H9 (cell line): ENCODE measurements at regions not wholly inside any gene's neighbourhood (a gene's known extent, or its start where the extent isn't known, plus 50 kb on each side); places are given as distances from the start of the nearest gene placed in this dataset.
"Not testable (repeated sequence)": the region's sequence is repeated elsewhere in the genome, so short reads cannot be mapped to it uniquely, and the experiment has no call there.

Experiments
- DNase-seq: peaks from one replicate; pipeline ENCODE4 v3.0.0-alpha.2; 2017
- H2AFZ ChIP-seq: one replicate; pipeline ENCODE4 v1.6.1; 2013; ENCODE audit warnings: mild to moderate bottlenecking, low read length, control low read depth, moderate library complexity
- H2AK5ac ChIP-seq: 2 replicates; pipeline ENCODE4 v1.6.1; 2013; ENCODE audit warnings: low read length, control low read depth, mixed read lengths; ENCODE audit not compliant: insufficient read length
- H2BK120ac ChIP-seq: one replicate; pipeline ENCODE4 v1.6.1; 2013; ENCODE audit warnings: low read depth, mild to moderate bottlenecking, low read length, control low read depth, inconsistent platforms; ENCODE audit not compliant: poor library complexity, severe bottlenecking
- H2BK12ac ChIP-seq: 2 replicates; pipeline ENCODE4 v1.6.1; 2013; ENCODE audit warnings: low read length, control low read depth, mixed read lengths, low read depth; ENCODE audit not compliant: insufficient read length
- H2BK15ac ChIP-seq: 2 replicates; pipeline ENCODE4 v1.6.1; 2013; ENCODE audit warnings: low read depth, low read length, control low read depth
- H2BK20ac ChIP-seq: one replicate; pipeline ENCODE4 v1.6.1; 2013; ENCODE audit warnings: low read depth, mild to moderate bottlenecking, low read length, control low read depth, inconsistent platforms; ENCODE audit not compliant: poor library complexity, severe bottlenecking
- H2BK5ac ChIP-seq: 2 replicates; pipeline ENCODE4 v1.6.1; 2013; ENCODE audit warnings: low read length, control low read depth, mixed read lengths; ENCODE audit not compliant: insufficient read length
- H3K14ac ChIP-seq: 2 replicates; pipeline ENCODE4 v1.6.1; 2013; ENCODE audit warnings: low read length, control low read depth; ENCODE audit not compliant: insufficient read depth
- H3K18ac ChIP-seq: 2 replicates; pipeline ENCODE4 v1.6.1; 2013; ENCODE audit warnings: low read depth, mild to moderate bottlenecking, mixed read lengths, low read length, control low read depth; ENCODE audit not compliant: insufficient read length
- H3K23ac ChIP-seq: 2 replicates; pipeline ENCODE4 v1.6.1; 2013; ENCODE audit warnings: low read length, control low read depth, mixed read lengths, low read depth; ENCODE audit not compliant: insufficient read length
- H3K23me2 ChIP-seq: 2 replicates; pipeline ENCODE4 v1.6.1; 2013; ENCODE audit warnings: low read depth, mild to moderate bottlenecking, mixed read lengths, low read length, control low read depth; ENCODE audit not compliant: insufficient read length, poor library complexity, severe bottlenecking
- H3K27ac ChIP-seq: 2 replicates; pipeline ENCODE4 v1.5.1; 2013; ENCODE audit warnings: low read length, control low read depth, mixed read lengths, low read depth; ENCODE audit not compliant: insufficient read length
- H3K27me3 ChIP-seq: 2 replicates; pipeline ENCODE4 v1.6.1; 2013; ENCODE audit warnings: low read length, control low read depth, inconsistent platforms; ENCODE audit not compliant: insufficient read depth
- H3K4ac ChIP-seq: 2 replicates; pipeline ENCODE4 v1.6.1; 2013; ENCODE audit warnings: low read depth, mild to moderate bottlenecking, control low read depth, inconsistent platforms, low read length, moderate library complexity
- H3K4me1 ChIP-seq: 2 replicates; pipeline ENCODE4 v1.6.1; 2013; ENCODE audit warnings: low read length, control low read depth, inconsistent platforms; ENCODE audit not compliant: insufficient read depth
- H3K4me2 ChIP-seq: 2 replicates; pipeline ENCODE4 v1.6.1; 2013; ENCODE audit warnings: low read length, control low read depth, mixed read lengths; ENCODE audit not compliant: insufficient read length, insufficient read depth
- H3K56ac ChIP-seq: 2 replicates; pipeline ENCODE4 v1.6.1; 2013; ENCODE audit warnings: low read depth, mild to moderate bottlenecking, mixed read lengths, low read length, control low read depth; ENCODE audit not compliant: insufficient read length
- H3K79me1 ChIP-seq: 2 replicates; pipeline ENCODE4 v1.6.1; 2013; ENCODE audit warnings: low read depth, mild to moderate bottlenecking, moderate library complexity, low read length, control low read depth, inconsistent platforms; ENCODE audit not compliant: insufficient read depth, poor library complexity, severe bottlenecking
- H3K79me2 ChIP-seq: 2 replicates; pipeline ENCODE4 v1.6.1; 2013; ENCODE audit warnings: low read length, control low read depth, inconsistent platforms; ENCODE audit not compliant: insufficient read depth
- H3K9ac ChIP-seq: 2 replicates; pipeline ENCODE4 v1.6.1; 2013; ENCODE audit warnings: low read length, control low read depth, mixed read lengths; ENCODE audit not compliant: insufficient read length; ENCODE audit errors: extremely low read depth
- H3K9me3 ChIP-seq: one replicate; pipeline ENCODE4 v1.6.1; 2013; ENCODE audit warnings: low read depth, low read length, inconsistent platforms; ENCODE audit not compliant: control insufficient read depth
- H3T11ph ChIP-seq: one replicate; pipeline ENCODE4 v1.6.1; 2013; ENCODE audit warnings: mild to moderate bottlenecking, low read length, control low read depth, inconsistent platforms
- H4K20me1 ChIP-seq: one replicate; pipeline ENCODE4 v1.6.1; 2013; ENCODE audit not compliant: control insufficient read depth, insufficient read length, insufficient read depth
- H4K5ac ChIP-seq: 2 replicates; pipeline ENCODE4 v1.6.1; 2013; ENCODE audit warnings: low read depth, mild to moderate bottlenecking, mixed read lengths, low read length, control low read depth; ENCODE audit not compliant: insufficient read length
- H4K8ac ChIP-seq: replicated peaks from 2 replicates; pipeline ENCODE4 v1.6.1; 2013; ENCODE audit warnings: low read length, control low read depth, mixed read lengths, low read depth; ENCODE audit not compliant: insufficient read length
- H4K91ac ChIP-seq: 2 replicates; pipeline ENCODE4 v1.6.1; 2013; ENCODE audit warnings: low read depth, mild to moderate bottlenecking, moderate library complexity, mixed read lengths, low read length, control low read depth; ENCODE audit not compliant: insufficient read length
- H3K27ac Mint-ChIP-seq, 3 experiments: 2 replicates in 2 of 3; 3 replicates in 1 of 3; pipeline ENCODE4 v1.8.0; 2020 to 2021; ENCODE audit warnings: mixed read lengths in 3 of 3, mild to moderate bottlenecking in 1 of 3, moderate library complexity in 1 of 3
- H3K27me3 Mint-ChIP-seq: 2 replicates; pipeline ENCODE4 v1.8.0; 2021; ENCODE audit warnings: low read depth, mild to moderate bottlenecking, moderate library complexity, mixed read lengths
- H3K36me3 Mint-ChIP-seq, 3 experiments: 2 replicates in 2 of 3; 3 replicates in 1 of 3; pipeline ENCODE4 v1.8.0; 2020 to 2021; ENCODE audit warnings: low read depth in 3 of 3, mixed read lengths in 3 of 3; ENCODE audit not compliant: insufficient read depth in 1 of 3
- H3K4me1 Mint-ChIP-seq, 2 experiments: 2 replicates each; pipeline ENCODE4 v1.8.0; 2020; ENCODE audit warnings: mixed read lengths in 2 of 2
- H3K4me3 Mint-ChIP-seq, 2 experiments: 2 replicates in 1 of 2; 3 replicates in 1 of 2; pipeline ENCODE4 v1.8.0; 2020 to 2021; ENCODE audit warnings: mild to moderate bottlenecking in 2 of 2, mixed read lengths in 2 of 2, moderate library complexity in 1 of 2
- H3K9me3 Mint-ChIP-seq, 2 experiments: 2 replicates in 1 of 2; 3 replicates in 1 of 2; pipeline ENCODE4 v1.8.0; 2020; ENCODE audit warnings: mild to moderate bottlenecking in 2 of 2, mixed read lengths in 2 of 2, moderate library complexity in 1 of 2
- WGBS: extraction: QIAGEN DNeasy Blood & Tissue Kit; methylation state at CpG from one replicate; pipeline ENCODE4 v1.1.7; 2013; ENCODE audit warnings: missing lambda C conversion rate, low lambda C conversion rate, mixed read lengths; ENCODE audit not compliant: insufficient read length; ENCODE audit errors: extremely low coverage; 5-methylcytosine and 5-hydroxymethylcytosine counted together

- not testable (repeated sequence) for H3K4ac ChIP-seq, H2BK5ac ChIP-seq, H3K9ac ChIP-seq, H3K27me3 Mint-ChIP-seq, DNase-seq, H2BK12ac ChIP-seq, H4K20me1 ChIP-seq, H2BK20ac ChIP-seq, H3K79me1 ChIP-seq, H3K9me3 Mint-ChIP-seq, H3K36me3 Mint-ChIP-seq, H2BK15ac ChIP-seq, H3K14ac ChIP-seq, H3T11ph ChIP-seq, H4K91ac ChIP-seq, H2BK120ac ChIP-seq, H2AFZ ChIP-seq, H4K8ac ChIP-seq, H3K9me3 ChIP-seq, H3K23me2 ChIP-seq, H3K27me3 ChIP-seq, H3K4me2 ChIP-seq, H3K18ac ChIP-seq, H3K4me3 Mint-ChIP-seq, H4K5ac ChIP-seq, H2AK5ac ChIP-seq, H3K23ac ChIP-seq, H3K4me1 Mint-ChIP-seq, H3K79me2 ChIP-seq, H3K27ac Mint-ChIP-seq, H3K56ac ChIP-seq, H3K4me1 ChIP-seq, H3K27ac ChIP-seq
- WGBS: no CpG with 5 or more reads among the region's 1 CpG
Measured at GRCh38 chr1:83438316-83438715, 560.6 kb downstream of the TTLL7 start.

GRCh38 chr1:83435336-83435735 lies 563.6 kb downstream of the TTLL7 start:
- not testable (repeated sequence) for H2BK120ac ChIP-seq, H3K4me1 ChIP-seq, H2AFZ ChIP-seq, H3K79me1 ChIP-seq, H3K23me2 ChIP-seq, H3K9me3 Mint-ChIP-seq, H2BK5ac ChIP-seq, H3K4me3 Mint-ChIP-seq, H3T11ph ChIP-seq, H3K9me3 ChIP-seq, H2AK5ac ChIP-seq, DNase-seq, H3K79me2 ChIP-seq, H3K4me2 ChIP-seq, H3K4ac ChIP-seq, H3K27ac Mint-ChIP-seq, H3K27me3 ChIP-seq, H3K27ac ChIP-seq, H3K27me3 Mint-ChIP-seq, H3K18ac ChIP-seq, H3K36me3 Mint-ChIP-seq, H2BK15ac ChIP-seq, H4K91ac ChIP-seq, H2BK12ac ChIP-seq, H3K23ac ChIP-seq, H3K4me1 Mint-ChIP-seq, H4K5ac ChIP-seq, H3K14ac ChIP-seq, H4K20me1 ChIP-seq, H3K9ac ChIP-seq, H3K56ac ChIP-seq, H4K8ac ChIP-seq, H2BK20ac ChIP-seq
- no CpG with 5 or more reads among the region's 2 CpGs for WGBS
